ENCODE measurements at regions not wholly inside any gene's neighbourhood (a gene's known extent, or its start where the extent isn't known, plus 50 kb on each side); places are given as distances from the start of the nearest gene placed in this dataset.
A peak's percentile ranks its signal among the peaks of the same experiment; 100 is the strongest.

DNA sequence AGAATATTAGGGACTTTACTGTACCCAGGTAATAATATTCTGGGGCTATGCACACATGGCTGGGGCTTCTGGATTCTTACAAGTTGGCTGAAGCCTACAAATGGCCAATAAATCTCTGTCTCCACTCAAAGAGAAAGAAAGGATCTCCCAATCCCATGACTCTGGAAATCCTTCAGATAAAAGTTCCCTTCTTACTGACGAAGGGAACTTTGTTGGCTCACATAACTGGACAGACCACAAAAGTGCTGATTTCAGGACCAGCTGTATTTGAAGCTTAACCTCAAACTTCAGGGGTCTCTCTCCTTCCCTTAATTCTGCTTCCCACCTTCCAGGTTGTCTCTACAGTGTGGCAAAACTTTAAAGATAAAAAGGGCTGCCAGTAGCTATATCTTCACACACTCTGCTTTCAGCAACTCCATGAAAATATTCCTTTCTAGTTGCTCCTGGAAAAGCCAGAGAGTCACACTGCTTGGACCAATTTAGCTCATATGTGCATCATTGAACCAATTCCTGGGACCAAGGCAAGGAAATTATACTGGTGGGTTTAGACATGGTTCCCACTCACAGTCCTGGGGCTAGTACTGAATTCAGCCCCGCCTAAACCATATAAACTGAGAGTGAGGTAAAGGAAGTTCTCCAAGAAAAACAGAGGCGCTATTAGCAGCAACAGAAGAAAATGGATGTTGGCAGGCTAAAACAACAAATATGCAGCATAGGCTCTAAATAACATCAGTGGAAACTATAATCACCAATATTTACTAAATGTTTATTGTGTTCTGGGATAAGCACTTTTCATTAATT, 290.0 kb upstream of the GADL1 start:
- Mint-ChIP-seq H3K27me3 (ENCODE audit: insufficient read depth) (peaks cover 3% of the 10 kb centered on the region; the same call in 1 of the 2 replicates), H3K4me1 (ENCODE audit: low read depth) (peaks cover 17% of the 10 kb centered on the region), H3K36me3 (ENCODE audit: low read depth) (no peaks in the 10 kb centered on the region), H3K9me3 (no peaks in the 10 kb centered on the region), H3K27ac (no peak overlapping the region), H3K4me3 (no peak overlapping the region)
- TF ChIP-seq, protein P1, sequence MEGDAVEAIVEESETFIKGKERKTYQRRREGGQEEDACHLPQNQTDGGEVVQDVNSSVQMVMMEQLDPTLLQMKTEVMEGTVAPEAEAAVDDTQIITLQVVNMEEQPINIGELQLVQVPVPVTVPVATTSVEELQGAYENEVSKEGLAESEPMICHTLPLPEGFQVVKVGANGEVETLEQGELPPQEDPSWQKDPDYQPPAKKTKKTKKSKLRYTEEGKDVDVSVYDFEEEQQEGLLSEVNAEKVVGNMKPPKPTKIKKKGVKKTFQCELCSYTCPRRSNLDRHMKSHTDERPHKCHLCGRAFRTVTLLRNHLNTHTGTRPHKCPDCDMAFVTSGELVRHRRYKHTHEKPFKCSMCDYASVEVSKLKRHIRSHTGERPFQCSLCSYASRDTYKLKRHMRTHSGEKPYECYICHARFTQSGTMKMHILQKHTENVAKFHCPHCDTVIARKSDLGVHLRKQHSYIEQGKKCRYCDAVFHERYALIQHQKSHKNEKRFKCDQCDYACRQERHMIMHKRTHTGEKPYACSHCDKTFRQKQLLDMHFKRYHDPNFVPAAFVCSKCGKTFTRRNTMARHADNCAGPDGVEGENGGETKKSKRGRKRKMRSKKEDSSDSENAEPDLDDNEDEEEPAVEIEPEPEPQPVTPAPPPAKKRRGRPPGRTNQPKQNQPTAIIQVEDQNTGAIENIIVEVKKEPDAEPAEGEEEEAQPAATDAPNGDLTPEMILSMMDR (IDR thresholded peaks at IDR 0.05) = no peak
- no peak for DNase-seq

DNA sequence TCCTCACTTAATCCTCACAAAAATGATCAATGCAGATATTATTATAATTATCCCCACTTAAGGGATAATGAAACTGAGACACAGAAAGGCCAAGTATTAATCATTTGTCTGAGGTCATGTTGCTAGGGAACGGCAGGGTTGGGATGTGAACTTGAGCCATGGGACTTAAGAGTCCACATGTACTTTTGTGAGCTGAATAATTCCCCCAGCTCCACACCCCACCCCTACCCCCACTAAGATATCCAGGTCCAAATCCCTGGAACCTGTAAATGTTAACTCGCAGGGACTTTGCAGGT, 290.5 kb upstream of the GADL1 start:
- H3K27me3 Mint-ChIP-seq (ENCODE audit: insufficient read depth) = peaks cover 3% of the 10 kb centered on the region; the same call in 1 of the 2 replicates
- H3K4me1 Mint-ChIP-seq (ENCODE audit: low read depth) = peaks cover 17% of the 10 kb centered on the region
- TF ChIP-seq, protein P1 (IDR thresholded peaks at IDR 0.05) = no peak
- peak overlapping the region; percentile 37; the same call in 1 of the 2 replicates for H3K27ac Mint-ChIP-seq
- no peak for DNase-seq
- H3K36me3 Mint-ChIP-seq (ENCODE audit: low read depth) = no peaks in the 10 kb centered on the region
- H3K9me3 Mint-ChIP-seq = no peaks in the 10 kb centered on the region
- H3K4me3 Mint-ChIP-seq = no peak overlapping the region

DNA sequence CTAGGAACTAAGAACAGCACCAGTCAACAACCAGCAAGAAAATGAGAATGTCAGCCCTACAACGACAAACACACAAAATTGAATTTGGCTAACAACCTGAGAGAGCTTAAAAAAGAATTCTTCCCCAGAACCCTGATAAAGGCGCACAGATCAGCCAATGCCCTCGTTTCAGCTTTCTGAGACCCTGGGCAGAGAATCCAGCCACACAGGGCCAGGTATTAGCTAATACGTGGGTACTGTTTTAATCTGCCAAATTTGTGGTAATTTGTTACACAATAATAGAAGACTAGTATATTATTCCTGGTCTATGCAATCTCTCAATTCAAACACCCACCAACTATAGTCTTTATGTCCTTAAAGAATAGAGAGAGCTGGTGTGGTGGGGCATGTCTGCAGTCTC, 291.6 kb upstream of the GADL1 start:
- no peak for DNase-seq
- Mint-ChIP-seq H3K4me3 (no peak overlapping the region), H3K36me3 (ENCODE audit: low read depth) (no peaks in the 10 kb centered on the region), H3K27ac (no peak overlapping the region), H3K27me3 (ENCODE audit: insufficient read depth) (peaks cover 3% of the 10 kb centered on the region; the same call in 1 of the 2 replicates), H3K4me1 (ENCODE audit: low read depth) (peaks cover 17% of the 10 kb centered on the region), H3K9me3 (no peaks in the 10 kb centered on the region)
- TF ChIP-seq, protein P1 (IDR thresholded peaks at IDR 0.05) = no peak

DNA sequence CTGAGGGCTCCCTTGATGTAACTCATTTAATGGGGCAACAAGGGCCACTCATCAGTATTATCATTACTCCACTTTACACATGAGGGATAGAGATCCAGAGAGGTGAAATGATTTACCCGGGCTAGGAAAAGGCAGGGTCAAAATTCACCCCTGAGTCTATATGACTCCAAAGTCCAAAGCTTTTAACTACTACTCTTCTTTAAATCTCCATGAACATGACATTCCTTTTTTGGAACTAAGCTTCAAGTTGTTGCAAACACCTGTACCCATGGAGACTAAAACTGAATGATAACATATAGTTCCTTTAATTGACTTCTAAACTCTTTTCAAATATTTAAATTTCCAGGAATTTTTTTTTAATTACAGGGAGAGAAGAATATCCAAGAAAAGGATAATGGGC, 292.9 kb upstream of the GADL1 start:
- Mint-ChIP-seq H3K9me3 (no peaks in the 10 kb centered on the region), H3K4me3 (no peak overlapping the region), H3K27ac (no peak overlapping the region), H3K27me3 (ENCODE audit: insufficient read depth) (peaks cover 3% of the 10 kb centered on the region; the same call in 1 of the 2 replicates), H3K4me1 (ENCODE audit: low read depth) (peaks cover 17% of the 10 kb centered on the region), H3K36me3 (ENCODE audit: low read depth) (no peaks in the 10 kb centered on the region)
- DNase-seq = no peak
- TF ChIP-seq, protein P1 (IDR thresholded peaks at IDR 0.05) = no peak

DNA sequence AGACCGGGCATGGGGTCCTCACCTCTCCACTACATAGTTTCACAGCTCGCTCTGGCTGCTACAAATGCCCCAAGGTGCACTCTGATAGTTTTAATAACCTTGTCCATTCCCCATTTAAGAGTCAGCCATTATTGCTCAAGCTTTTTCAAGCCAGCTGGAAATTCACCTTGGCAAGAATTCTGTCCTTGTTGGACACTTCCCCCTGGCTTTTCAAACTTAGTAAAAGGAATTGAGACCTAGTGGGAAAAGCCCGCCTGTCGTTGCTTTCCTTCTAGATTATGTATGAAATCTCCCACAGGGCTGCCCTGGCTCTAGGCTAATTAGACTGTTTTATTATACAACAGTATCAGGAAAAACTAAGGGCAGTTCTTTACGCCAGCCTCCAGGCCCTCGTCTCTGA, 293.7 kb upstream of the GADL1 start:
- H3K9me3 Mint-ChIP-seq = no peaks in the 10 kb centered on the region
- H3K27me3 Mint-ChIP-seq (ENCODE audit: insufficient read depth) = peaks cover 3% of the 10 kb centered on the region; the same call in 1 of the 2 replicates
- no peak overlapping the region for H3K27ac Mint-ChIP-seq
- H3K36me3 Mint-ChIP-seq (ENCODE audit: low read depth) = no peaks in the 10 kb centered on the region
- TF ChIP-seq, protein P1 (IDR thresholded peaks at IDR 0.05) = no peak
- no peak overlapping the region for H3K4me3 Mint-ChIP-seq
- H3K4me1 Mint-ChIP-seq (ENCODE audit: low read depth) = peaks cover 17% of the 10 kb centered on the region
- no peak for DNase-seq
